T47D (cell line): ENCODE measurements at regions not wholly inside any gene's neighbourhood (a gene's known extent, or its start where the extent isn't known, plus 50 kb on each side); places are given as distances from the start of the nearest gene placed in this dataset.
"Not testable (repeated sequence)": the region's sequence is repeated elsewhere in the genome, so short reads cannot be mapped to it uniquely, and the experiment has no call there.

Source experiments
- DNase-seq, 2 experiments: peaks; one replicate each; pipeline versions ENCODE4 v3.0.0 to v3.0.0-alpha.2; 2011 to 2012; ENCODE audit warnings: low read depth in 1 of 2, low spot score in 1 of 2
- JUND ChIP-seq: IDR thresholded peaks from 2 replicates; pipeline ENCODE4 v1.6.1; 2012; ENCODE audit warnings: low read depth
- in situ Hi-C: cut with HindIII; loops from 2 replicates; pipeline ENCODE4 v1.10.0; 2016; ENCODE audit warnings: low sequenced_read_pairs, low pct_unique_long_range_greater_than_20kb

DNA sequence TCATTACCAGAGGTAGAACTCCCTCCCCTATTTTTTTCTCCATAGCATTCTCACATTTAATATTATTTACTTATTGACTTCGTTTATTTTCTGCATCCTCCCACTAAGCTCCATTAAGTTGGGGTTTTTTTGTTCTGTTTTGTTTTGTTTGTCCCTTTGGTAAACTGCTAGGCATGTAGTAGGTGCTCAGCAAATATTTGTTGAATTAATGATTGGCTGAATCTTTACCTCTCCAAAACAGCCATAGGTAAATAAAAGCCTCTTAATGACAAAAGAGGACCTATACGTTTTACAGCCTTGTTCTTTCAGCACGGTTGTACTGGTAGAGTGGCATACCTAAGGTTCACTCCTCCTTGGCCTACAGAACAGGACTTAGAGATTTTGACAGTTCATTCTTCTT is 52.0 kb downstream of the PRORP start:
- TF ChIP-seq JUND, result no peak
- DNase-seq, result peak in 1 of 2 experiments; percentile 49
- in situ Hi-C loops, result no loop called here

DNA sequence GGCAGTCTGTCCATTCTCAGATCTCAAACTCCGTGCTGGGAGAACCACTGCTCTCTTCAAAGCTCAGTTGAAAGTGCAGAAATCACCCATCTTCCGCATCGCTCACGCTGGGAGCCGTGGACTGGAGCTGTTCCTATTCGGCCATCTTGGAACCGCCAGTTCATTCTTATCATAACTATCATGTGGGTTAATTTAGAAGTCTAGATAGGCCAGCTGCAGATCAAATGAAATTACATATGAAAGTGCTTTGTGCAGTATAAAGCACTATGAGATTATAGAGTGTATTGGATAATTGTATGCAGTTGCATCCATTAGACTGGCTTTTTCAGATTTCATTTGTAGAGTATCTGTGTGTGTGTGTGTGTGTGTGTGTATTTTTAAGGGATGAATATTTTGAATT is 57.8 kb downstream of the PRORP start:
- in situ Hi-C loops, result no loop called here
- TF ChIP-seq JUND, result no peak
- no peak for DNase-seq

DNA sequence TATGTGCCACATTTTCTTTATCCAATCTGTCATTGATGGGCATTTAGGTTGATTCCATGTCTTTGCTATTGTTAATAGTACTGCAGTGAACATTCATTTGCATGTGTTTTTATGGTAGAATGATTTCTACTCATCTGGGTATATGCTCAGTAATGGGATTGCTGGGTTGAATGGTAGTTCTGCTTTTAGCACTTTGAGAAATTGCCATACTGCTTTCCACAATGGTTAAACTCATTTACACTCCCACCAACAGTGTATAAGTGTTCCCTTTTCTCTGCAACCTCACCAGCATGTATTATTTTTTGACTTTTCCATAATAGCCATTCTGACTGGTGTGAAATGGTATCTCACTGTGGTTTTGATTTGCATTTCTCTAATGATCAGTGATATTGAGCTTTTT is 62.5 kb downstream of the PRORP start:
- DNase-seq, in situ Hi-C loops: not testable (repeated sequence)

DNA sequence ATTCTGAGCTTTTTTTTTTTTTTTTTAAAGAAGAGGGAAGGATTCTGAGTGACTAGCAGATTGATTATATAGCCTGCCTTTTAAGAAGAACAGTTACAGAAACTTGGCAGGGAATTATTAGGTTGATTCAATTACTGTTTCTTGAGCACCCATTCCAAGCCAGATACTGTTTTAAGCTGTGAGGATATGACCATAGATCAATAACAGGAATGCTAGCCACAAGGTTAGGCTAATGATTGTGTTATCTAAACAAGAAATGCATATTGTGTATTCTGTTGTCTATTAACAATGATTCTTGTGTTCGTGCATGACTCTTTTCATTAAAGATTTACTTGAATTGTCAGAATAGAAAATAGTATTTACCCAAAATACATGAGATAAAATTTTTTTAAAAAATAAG is 67.1 kb downstream of the PRORP start:
- no peak for TF ChIP-seq JUND
- in situ Hi-C loops, result no loop called here
- DNase-seq, result no peak

DNA sequence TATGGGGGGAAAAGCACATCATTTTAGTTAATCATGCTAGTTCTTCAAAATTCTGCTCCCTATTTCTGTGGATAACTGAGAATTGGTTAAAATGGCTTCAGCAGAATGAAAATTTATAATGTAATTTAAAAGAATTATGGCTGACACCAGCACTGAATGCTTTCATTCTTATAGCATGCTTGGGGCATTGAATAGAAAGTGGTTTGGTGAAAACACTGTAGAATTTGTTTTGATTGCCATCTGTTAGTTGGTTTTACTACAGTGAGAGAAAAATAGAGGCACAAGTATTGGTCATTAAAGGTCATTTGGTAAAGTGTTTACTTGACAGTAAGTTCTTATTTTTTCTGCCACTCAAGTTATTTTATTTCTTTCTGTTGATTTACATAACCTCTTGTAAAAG is 70.8 kb downstream of the PRORP start:
- in situ Hi-C loops, result no loop called here
- TF ChIP-seq JUND, result no peak
- no peak for DNase-seq

DNA sequence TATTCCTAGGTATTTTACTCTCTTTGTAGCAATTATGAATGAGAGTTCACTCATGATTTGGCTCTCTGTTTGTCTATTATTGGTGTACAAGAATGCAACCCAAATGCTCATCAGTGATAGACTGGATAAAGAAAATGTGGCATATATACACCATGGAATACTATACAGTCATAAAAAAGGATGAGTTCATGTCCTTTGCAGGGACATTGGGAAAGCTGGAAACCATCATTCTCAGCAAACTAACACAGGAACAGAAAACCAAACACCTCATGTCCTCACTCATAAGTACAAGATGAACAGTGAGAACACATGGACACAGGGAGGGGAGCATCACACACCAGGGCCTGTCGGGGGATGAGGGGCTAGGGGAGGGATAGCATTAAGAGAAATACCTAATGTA is 71.8 kb downstream of the PRORP start:
- in situ Hi-C loops, DNase-seq: not testable (repeated sequence)

DNA sequence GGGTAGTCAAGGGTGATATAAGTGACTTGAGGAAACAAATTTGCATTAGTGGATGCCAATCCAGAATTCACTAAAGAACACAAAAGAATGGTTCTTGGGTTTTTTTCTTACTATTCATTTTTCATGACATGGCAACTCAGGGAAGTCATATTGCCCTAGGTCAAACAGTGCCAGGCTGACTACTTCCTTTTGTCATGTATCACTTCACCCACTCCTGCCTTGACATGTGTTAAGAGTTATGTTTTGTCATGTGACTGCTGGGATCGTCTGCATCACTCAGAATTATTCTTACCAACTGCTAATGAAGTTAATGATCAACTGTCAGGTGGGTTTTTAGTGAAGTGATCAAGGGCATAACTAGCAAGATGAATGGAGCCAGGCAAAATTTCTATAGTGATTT is 74.2 kb downstream of the PRORP start:
- no peak for DNase-seq
- in situ Hi-C loops, result no loop called here
- TF ChIP-seq JUND, result no peak

DNA sequence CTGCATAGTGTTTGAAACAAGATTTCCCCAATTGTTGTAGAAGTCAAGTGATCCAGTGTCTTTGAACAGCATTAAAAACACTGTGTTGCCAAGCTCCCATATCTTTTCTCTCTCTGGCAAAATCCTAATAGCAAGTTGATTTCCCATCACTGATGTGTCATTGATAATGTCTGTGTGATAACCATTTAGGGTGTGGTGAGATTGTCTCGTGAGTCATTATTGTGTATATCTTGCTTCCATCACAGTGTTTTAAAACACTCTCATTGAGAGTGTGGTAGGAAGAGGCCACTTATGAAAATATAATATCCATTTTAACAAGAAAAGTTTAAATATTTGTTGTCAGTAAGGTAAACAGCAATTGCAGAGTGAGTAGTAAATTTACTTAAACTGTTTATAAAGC is 74.7 kb downstream of the PRORP start:
- no peak for DNase-seq
- in situ Hi-C loops, result no loop called here
- no peak for TF ChIP-seq JUND

DNA sequence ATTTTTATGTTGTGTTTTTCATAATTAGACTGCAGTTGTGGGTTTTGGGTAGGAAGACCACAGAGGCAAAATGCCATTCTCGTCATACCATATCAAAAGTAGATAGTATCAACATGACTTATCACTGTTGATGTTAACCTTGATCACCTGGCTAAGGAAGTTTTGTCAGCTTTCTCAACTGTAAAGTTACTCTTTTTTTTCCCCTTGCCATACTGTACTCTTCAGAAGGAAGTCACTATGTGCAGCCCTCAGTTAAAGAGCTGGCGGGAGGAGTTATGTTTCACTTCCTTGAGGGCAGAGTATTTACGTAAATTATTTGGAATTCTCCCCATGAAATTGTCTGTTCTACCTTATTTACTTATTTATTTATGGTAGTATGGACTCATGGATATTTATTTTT is 78.7 kb downstream of the PRORP start:
- no peak for TF ChIP-seq JUND
- no peak for DNase-seq
- in situ Hi-C loops, result no loop called here

DNA sequence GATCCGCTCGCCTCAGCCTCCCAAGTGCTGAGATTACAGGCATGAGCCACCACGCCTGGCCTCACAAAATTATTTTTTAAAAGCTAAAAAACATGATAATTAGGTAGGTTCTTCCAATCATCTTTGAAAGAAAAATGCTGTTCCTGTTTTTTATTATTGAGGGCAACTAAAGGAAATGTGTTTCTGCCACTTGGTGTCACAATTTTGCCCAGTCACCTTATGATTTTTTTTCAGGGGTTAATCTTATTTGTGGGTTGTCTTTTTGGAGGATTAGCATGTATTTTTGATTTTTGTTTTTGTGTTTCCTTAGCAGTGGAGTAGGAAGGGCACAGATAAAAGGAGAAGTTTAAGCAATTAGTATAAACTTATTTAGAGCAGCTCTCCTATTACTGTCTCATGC is 79.8 kb downstream of the PRORP start:
- in situ Hi-C loops, result no loop called here
- no peak for TF ChIP-seq JUND
- DNase-seq, result no peak

DNA sequence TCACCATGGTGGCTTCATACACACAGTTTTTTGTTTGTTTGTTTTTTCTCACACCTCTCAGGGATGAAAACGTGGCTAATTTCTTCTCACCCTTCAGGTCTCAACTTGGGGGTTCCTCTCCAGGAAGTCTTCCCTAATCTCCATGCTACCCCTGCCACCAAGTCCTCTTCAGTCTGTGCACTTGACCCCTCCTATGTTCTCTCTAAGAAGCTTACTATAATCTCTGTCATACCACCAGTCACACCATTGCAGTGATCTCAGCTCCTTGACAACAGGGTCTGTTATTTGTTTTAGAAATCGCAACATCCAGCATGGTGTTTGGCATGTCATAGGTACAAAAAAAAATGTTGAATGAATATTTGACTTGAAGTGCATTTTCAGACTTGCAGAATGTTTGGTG is 83.4 kb downstream of the PRORP start:
- in situ Hi-C loops, result no loop called here
- no peak for TF ChIP-seq JUND
- no peak for DNase-seq

DNA sequence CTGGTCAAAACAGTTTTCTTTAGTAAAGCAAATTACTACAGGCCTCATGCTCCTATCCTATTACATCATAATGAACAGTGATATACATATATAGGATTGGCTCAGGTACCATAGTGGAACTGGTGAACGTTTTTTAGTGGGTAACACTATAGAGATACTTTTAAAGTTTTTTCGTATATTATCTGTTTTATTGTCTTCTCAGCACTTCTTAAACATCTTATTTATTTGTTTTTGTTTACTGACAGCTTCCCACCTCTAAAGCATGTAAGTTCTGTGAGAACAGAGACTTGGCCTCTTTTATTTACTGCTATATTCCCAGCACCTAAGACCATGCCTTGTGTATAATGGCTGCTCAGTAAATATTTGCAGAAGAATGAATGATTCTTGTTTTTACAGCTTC is 81.1 kb upstream of the PSMA6 start:
- DNase-seq, result no peak
- in situ Hi-C loops, result no loop called here
- TF ChIP-seq JUND, result no peak

DNA sequence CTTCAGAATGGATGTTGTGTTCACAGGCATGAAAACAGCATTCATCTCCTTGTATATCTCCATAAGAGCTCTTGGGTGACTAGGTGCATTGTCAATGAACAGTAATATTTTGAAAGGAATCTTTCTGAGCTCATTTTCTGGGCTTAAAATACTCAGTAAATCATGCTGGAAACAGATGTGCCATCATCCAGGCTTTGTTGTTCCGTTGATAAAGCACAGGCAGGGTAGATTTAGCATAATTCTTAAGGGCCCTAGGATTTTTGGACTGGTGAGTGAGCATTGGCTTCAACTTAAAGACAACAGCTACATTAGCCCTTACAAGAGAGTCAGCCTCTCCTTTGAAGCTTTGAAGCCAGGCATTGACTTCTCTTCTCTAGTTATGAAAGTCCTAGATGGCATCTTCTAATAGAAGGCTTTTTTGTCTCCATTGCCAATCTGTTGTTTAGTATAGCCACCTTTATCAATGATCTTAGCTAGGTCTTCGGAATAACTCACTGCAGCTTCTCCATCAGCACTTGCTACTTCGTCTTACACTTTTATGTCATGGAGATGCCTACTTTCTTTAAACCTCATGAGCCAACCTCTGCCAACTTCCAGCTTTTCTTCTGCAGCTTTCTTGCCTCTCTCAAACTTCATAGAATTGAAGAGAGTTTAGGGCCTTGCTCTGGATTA is 79.6 kb upstream of the PSMA6 start:
- TF ChIP-seq JUND, result no peak
- DNase-seq, result no peak
- in situ Hi-C loops, result no loop called here

DNA sequence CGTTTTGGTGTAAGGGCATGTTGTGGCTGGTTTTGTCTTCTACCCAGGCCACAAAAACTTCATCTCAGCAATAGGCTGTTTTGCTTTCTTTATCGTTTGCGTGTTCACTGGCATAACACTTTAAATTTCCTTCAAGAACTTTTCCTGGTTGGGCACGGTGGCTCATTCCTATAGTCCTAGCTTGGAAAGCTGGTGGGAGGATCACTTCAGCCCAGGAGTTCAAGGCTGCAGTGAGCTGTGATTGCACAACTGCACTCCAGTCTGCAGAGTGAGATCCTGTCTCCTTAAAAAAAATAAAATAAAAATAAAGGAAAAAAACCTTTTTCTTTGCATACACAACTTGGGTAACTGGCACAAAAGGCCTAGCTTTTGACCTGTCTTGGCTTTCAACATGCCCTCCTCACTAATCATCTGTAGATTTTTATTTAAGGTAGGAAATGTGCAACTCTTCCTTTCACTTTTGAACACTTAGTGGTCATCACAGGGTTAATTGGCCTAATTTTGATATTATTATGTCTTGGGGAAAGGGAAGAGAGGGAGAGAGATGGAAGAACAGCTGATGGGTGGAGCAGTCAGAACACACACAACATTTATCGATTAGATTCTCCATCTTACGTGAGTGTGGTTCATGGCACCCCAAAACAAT is 78.9 kb upstream of the PSMA6 start:
- in situ Hi-C loops, result no loop called here
- no peak for TF ChIP-seq JUND
- DNase-seq, result no peak
